H1 (cell line): ENCODE measurements at regions not wholly inside any gene's neighbourhood (a gene's known extent, or its start where the extent isn't known, plus 50 kb on each side); places are given as distances from the start of the nearest gene placed in this dataset.

Experiments used
- CTBP2 ChIP-seq: IDR thresholded peaks from 2 replicates; pipeline ENCODE4 v1.7.0; 2011; ENCODE audit warnings: borderline replicate concordance, mild to moderate bottlenecking, moderate library complexity, mixed read lengths, low read length; ENCODE audit not compliant: insufficient read depth, insufficient read length

DNA sequence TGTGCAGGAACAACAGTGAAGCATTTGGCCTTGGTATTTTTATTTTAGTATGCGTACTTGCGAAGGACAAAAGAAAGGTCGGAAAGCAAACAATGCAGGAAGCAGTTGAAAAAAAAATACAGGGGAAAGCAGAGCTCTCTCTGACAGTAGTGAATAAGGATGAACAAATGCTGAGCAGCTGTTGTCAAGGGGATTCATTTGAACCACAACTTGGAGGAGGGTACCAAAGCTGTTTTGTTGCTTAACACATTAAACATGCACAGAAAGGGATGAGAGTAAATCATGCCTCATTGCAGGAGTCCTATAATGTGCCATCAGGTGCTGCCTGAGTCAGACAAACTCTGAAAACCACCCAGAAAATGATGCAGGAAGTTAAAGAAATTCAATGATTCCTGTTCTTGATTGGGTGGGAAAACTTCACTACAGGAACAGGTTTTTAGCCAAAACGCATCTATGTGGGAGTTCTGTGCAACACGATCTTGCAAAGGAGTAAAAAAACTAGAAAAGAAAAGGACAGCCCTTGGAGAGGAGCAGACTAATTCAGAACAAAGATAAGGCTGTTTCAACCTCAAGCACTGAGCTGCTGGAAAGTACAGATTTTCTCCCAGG lies 2113.5 kb downstream of the LRRC4C start (continued):
- no peak for TF ChIP-seq CTBP2
